ENCODE measurements at regions not wholly inside any gene's neighbourhood (a gene's known extent, or its start where the extent isn't known, plus 50 kb on each side); places are given as distances from the start of the nearest gene placed in this dataset.

DNA sequence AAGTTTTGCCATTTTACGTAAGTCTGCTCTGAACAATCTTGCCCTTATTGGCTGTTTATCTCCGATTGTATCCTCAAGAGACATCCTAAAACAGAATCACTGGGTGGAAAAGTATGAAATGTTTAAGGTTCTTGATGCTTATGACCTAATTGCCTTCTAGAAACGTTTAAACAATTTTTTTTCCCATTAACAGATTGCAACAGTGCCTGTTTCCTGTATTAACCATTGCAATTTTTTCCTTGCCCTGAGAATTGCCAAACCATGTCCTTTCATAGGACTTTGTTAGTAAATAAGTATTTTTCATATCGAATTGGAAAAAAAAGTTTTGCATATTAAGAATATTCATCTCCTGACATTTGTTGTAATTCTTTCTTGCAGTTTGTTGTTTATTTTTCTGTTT is 639.8 kb downstream of the INHBA start:
- no peak for DNase-seq

DNA sequence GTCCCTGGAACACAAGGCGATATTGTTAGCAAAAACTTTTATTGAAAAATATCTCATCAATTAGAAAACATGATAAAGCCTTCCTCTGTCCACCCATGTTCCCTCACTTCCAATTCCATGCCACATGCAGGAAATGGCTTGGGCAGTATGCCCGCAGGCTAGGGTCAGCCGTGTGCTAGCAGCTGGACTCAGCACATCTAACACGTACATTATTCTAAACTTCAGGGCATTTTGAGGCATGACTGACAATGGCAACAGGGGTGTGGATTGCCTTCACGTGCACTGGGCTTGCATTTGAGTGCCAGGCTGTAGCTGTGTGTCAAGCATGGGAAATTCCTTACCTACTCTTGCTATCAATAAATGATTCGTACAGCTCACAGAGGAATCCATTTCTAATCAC is 642.1 kb downstream of the INHBA start:
- DNase-seq: no peak

DNA sequence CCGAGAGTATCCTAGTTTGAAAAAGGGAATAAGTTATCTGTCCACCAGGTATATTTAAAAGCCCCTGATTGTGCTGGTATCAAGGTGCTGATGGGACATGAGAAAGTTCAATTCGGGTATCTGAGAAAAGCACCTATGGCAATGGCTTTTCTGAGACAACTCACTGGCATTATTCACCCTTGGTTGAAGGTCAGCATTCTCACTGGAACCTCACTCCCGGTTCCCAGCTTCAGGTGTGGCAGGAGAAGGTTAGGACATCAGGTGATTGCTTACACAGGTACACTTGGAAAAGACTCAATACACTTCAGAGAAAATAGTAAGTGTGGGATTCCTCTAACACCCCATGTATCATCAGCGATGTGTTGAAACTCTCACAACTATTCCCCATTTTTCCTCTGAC is 643.1 kb downstream of the INHBA start:
- no peak for DNase-seq

DNA sequence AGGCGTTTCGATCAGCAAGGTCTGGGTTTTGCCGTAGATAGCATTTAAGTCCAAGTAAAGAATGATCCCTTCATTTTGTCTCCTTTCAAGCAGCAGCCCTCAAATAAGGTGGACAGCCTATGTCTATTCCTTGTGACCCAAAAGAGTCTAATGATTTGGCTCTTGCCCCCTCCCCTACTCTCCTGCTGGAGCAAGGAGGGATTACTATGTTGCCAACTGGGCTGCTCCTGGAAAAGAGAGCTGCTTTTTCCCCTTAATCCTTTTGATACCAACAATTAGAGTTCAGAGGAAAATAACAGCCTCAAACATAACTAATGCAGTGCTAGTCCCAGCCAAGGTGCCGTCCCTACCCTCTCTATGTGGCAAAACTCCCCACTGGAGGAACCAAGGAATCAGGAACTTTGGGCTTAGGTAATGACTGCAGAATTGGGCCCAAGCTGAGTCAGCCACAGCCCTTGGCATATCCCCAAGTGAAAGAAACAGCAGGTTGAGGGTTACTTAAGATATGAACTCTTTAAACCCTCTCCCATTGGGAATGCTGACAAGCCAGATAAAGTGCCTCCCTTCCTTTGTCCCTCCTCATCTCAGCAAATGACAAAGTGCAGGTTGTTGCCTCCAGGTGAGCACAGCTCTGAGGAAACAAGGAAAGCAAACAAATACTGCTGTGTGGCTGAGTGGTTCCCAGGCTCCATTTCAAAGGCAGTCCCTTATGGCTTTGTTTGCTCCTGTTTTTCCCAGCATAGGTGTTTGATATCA is 643.7 kb downstream of the INHBA start:
- no peak for DNase-seq

DNA sequence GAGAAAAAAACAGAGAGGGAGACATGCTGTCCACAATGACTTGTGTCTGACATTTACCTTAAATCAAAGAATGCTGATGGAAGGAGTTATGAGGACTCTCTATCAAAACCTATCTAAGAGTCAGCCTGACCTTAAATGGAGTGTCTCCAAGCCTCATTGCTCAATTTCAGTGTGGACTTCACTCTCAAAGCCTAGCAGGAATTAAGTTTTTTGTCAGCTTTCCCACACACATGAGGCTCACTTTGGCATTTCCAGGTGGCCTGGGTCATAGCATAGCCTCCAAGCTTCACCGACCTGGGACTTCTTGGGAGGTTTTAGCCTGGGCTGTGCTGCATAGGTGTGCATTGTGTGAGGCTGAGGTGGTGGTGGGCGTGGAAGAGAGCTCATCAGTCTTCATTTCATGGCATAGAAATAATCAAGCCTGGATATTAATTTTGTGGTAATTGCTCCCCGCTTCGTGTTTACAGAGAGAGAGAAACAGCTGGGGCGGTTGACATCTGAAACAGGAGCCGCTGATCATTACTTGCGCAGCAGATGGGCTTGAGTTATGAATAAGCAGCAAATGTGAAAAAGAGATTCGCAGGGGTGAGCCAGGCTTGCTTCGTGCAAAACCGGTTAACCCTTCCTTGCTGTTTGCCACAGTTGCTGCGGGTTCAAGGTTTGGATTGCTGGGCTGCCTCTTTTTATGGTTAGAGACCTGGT is 647.8 kb downstream of the INHBA start:
- no peak for DNase-seq

DNA sequence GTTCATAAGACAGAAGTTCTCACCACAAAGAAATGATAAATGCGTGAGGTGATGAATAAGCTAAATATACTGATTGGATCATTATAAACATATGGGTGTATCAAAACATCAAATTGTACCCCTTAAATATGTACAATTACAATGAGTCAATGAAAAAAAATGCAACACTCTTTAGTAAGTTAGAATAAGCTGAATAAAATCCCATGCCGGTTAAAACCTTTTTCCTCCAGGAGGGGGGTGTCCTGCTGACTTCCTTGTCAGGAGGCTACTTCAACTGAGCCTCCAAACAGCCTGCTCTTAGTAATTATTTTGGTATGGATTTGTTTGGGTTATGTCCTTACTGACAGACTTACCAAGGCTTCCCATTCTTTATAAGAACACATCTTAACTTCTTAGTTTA is 649.1 kb downstream of the INHBA start:
- peak; percentile 91 for DNase-seq

DNA sequence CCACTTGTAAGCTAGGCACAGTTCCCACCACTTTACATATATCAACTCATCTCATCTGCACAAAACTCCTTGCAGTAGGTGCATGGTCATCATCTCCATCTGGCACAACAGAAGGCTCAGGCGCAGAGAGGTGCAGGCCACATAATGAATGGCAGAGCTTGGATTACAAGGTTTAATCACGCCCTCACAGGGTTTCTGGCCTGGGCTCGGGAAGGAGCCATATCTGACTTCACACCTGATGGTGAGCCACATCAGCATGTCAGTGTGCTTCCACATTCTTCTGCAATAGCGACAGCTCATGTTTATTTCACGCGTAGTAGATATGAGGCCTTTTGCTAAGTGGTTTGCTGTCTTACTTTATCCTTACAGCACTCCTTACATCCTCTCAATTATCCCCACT is 650.2 kb downstream of the INHBA start:
- no peak for DNase-seq

DNA sequence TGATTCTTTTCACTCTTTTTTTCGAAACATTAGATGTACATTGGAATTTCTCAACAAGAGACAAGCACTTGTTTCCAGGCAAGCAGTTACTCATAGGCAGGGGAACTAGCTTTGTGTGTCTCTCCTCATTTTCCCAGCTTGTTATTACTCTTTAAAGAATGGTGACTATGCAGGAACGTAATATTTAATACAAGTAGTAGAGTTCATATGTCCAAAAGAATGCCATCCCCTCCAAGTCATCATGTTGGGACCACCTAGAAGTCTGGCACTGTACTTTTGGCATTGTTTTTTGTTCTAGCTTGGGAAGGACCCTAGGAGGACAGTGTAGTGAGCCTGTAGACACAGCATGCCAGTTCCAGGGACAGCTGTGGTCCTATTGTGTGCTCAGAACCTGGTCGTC is 650.7 kb downstream of the INHBA start:
- no peak for DNase-seq

DNA sequence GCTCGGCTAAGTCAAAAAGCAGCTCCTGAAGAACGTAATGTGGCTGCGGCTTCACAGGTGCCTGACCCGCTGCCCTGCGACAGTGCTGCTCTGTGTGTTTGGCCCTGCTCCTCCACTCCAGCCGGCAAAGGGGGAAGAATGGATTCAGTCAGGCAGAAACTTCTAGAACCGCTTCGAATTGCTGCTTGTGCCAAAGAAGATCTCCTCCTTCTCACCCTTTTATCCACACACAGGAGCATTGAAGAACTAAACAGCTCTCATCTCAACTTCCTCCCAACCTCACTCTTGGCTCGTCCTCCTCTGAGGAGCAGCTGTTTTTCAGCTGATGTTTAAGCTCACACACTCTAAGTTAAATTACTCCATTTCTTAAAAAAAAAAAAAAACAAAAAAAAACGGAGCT is 651.4 kb downstream of the INHBA start:
- DNase-seq: no peak

DNA sequence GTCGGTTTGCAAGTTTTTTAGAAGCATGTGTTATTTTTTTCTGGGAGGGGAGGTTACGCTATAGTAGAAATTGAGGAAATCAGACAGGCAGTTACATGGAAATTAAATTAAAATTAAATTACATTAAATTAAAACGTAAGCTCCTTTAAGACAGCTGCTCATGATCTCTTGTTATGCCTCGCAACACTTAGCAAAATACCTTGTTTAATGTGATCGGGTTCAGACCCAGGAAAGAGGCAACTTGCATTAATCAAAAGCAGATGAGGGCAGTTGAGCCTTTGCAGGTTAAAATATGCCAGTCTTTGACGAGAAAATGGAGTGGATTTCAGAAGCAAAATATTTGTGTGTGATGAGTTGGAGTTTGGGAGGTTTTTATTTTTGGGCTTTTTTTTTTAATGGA is 651.8 kb downstream of the INHBA start:
- DNase-seq: no peak

DNA sequence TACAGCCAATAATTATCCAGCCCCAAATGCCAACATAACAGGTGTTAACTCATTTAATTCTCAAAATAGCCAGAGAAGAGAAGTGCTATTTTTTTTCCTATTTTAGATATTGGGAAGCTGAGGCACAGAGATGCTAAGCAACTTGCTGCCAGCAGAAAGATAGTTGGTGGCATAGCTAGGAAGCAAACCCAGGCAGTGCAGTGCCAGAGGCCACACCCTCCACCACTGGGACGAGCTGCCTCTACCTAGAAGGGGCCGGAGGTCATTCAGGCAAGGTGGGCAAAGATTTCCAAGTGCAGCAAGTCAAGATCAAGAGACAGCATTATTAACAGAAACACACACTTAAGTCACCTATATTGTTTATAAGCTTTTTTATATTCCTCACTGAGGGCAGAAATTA is 654.1 kb downstream of the INHBA start:
- DNase-seq: no peak

DNA sequence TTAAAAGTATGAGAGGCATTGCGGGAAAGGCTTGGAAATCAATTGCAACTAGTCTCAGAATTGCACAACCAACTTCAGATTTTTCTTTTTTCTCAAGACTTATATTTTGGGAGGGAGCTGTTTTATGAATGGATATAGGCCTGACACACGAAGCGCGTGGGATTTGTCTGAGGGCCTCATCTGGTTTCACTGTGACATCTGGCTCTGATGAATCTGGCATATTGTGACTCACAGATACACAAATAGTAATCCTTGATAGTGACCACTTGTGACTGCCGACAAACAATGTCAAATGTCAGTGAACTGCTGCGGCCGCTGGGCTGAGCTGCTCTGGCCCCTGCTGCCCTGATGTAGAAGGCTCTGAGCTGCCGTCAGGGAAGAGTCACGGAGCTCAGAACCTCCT is 655.1 kb downstream of the INHBA start:
- peak; percentile 89 for DNase-seq

DNA sequence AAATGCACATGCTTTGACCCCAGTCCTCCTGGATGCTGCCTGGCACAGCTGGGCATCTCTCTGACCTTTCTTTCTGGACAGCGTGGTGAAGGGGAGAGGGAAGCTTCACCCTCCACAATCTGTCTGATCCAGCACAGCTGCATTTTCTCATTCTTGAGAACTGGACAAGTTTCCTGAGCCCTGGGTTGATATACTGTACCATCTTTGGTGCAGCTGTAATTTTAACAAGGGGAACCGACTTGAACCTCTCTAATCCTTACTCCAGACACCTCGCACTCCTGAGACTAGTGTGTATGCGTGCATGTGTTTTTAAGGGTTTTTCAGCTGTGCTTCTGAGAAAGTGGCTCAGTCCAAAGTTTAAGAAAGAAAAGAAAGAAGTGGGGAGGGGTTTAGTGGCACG is 655.7 kb downstream of the INHBA start:
- DNase-seq: peak; percentile 5

DNA sequence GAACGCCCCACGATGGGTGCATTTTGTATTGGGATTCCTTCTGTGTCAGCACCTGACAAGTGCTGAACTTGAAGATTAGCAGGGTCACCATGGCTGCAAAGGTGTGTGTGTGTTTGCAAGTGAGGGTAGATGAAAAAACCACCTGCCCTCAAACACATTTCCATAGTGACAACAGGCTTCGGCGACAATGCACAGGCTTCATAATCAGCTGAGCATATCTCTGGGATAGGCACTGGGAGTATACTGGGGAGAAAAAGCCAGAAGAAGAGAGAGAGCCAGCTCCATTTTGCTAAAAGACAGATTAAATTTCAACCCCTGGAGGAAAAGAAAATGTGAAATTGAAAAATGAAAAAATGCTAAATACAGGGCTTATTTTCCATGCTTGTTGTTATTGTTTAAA is 656.1 kb downstream of the INHBA start:
- DNase-seq: no peak

DNA sequence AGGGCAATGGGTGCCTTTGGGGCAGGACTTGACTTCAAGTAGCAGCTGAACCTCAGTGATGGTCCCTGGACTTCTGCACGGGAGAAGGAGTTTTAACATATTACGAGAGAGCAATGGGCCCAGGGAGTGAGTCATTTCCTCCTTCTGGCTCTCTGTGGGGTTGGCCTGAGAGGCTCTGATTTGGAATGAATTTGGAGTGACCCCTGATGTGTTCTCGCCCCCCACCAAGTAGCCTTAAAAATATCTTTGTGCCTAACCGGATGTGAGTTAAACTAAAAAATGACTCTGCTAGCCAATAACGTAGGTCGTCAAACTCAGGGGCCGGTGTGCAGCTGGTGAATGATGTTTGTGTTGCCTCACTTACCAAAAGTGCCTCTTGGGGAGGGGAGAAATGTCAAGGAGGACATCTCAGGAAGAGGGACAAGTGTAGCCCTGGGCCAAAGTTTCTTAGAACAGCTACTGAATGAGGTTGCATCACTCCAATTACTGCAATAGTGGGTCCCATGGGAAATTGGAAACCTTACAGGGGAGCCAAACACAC is 656.6 kb downstream of the INHBA start:
- DNase-seq: peak; percentile 82

DNA sequence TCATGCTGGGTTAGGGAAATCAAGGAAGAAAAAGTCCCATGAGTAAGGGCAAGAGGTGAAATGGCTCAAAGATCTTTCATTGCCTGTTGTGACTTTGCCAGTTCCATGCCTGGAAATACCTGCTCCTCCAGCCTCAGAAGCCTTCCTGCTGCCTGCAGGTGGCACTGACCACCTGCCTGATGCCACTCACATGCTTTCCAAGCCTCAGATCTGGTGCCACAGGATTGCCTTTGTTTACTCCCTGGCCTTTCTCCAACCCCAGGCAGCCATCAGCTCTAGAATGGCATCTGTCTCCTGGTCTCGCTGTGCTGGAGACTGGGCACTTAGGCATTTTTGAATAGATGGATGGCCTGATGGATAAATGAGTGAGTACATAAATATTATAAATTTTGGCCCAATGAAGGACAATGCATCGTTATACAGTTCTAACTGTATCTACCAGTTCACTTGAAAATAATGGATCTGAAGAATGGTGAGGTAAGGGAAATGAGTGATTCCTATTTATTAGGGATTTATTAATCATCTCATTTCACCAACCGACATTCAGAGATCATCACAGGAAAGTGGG is 657.2 kb downstream of the INHBA start:
- DNase-seq: peak; percentile 23

DNA sequence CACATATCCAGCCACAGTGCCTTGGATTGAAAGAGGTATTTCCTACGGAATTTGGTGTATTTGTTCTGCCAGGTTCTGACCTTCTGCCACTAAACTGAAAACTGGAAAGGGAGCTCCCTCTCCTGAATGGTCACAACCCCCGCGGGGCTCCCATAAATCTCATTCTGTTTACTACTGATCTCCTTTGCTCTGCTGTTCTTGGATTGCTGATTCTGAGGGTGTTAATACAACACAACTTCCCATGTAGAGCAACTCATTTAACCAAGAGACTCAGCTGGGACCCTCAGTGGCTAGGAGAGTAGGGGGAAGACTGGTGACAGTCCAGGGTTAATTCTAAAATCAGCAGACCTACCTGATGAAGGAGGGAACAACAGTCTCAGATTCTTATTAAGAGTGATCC is 662.9 kb downstream of the INHBA start:
- no peak for DNase-seq

DNA sequence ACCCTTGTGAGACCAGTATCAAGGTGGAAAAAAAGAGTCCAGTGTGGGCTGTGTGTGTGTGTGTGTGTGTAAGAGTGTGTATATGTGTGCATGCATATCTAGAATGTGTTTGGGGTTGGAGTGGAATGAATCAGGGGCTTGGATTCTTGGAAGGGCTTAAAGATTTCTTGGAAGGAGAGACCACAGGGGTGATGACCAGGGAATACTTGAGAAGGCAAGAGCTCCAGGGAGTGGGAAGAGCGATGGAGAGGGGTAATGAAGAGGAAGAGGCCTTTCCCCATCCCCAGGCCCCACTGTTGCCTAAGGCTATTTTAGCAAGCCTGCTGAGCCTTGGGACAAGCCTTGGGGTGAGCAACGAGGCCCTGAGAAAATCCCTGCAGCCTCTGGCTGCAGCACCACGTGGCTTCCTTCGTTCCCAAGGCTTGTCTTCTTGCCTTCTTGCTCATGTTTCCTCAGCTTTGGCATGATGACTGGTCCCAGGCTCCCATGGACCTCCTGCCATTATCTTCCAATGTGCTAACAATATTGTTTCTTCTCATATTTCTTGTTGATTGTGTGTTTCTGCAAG is 663.4 kb downstream of the INHBA start:
- DNase-seq: no peak

DNA sequence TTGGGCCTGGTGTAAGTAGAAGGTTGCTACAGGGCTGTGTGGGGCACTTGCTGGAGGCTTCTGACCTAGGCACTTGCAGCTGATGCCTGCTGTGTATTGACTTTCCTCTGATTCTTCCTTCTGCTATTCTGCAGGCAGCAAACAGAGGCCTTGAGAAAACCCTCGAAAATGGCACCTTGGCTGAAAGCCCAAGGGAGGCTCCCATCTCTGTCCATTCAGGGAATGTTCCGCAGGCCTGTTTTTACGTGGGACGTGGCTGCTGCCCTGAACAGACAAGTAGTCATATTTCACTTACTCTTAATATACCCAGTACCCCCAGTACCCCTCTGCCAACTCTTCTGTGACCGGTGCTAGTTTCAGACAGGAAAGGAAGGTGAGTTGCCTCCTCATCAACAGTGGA is 664.7 kb downstream of the INHBA start:
- DNase-seq: no peak

DNA sequence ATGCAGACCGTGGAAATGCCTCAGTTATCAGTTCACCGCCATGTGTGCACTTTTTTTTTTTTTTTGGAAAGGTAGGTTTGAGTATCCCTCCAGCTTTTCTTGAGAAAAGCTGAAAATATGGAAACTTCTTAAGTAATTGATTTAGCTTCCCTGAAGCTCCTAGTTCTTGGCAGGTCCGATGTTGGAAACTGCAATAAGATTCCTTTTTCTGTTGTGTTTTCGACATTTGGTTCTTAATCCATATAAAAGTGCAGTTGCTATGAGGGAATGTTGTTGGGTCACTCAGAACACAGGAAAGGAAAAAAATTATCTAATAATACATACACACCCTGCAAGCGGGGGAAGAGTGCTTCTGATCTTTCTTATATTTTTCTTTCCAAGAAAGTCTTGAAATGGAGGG is 665.2 kb downstream of the INHBA start:
- no peak for DNase-seq

DNA sequence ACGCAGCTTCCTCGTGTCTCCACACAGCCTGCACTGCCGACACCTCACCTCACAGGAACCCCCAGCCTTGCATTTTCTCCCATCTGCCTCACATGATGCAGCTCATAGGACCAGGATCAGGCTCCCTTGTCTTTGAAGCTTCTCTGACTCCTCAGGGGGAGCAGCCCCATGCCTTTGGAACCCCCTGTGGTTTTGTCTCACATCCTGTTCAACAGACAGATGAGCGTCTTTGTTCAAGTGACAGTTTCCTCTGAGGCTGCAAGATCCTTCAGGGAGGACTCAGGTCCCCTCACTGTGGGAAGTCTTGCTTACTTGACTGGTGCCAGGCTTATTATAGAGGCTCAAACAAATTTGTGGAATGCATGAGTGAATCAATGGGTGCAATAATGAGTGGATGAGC is 667.1 kb downstream of the INHBA start:
- no peak for DNase-seq

DNA sequence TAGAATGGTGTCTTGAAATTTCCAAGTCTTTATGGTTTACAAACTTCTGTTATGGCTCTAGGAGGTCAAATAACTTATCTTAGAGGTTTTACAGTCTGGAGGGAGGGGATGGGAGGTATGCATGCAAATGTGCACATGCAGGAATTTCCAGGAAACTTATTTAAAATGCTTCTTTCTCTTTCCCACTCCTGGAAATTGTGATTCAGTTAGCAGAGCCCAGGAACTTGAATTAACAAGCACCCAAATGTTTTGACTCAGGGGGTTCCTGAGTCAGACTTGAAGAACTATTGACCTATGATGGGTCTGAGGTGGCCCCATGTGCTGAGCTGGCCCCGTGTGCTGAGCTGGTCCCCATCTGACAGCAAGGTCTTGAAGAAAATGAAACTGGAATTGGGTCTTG is 669.4 kb downstream of the INHBA start:
- peak; percentile 62 for DNase-seq

DNA sequence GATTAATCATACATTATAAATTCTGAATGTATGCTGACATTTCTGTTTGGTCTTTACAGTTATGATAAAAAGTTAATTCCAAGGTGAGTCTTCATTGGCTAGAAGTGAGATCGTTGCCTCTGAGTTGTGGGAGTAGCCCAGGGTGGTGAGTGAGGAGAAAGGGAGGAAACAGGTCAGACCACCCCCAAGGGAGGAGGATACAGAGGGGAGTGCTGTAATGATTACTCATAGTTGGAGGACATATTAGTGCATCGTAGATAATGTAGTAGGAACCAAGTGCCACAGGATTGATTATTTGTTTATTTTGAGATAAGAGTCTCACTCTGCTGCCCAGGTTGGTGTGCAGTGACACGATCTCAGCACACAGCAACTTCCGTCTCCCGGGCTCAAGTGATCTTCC is 672.2 kb downstream of the INHBA start:
- DNase-seq: no peak

DNA sequence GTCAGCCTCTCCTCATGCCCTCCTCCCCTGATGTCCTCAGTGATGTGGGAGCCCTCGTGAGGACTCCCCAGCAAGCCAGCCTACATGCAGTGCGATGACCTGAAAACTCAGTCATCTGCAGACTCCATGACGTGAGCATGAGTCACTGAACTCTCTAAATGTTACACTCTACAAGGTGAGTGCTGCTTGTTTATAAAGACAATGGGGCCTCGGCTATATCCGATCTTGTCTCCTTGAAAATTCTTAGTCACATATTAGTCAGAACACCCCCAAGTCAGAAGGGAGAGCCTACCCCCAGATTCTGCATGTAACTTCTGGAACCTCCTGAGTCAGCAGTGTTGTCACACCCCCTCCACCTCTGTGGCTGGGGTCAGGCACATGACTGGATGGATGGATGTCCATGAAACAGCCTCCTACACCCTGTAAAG is 673.8 kb downstream of the INHBA start:
- DNase-seq: peak; percentile 98

Data from HCEC 1CT (cell line).